Mesendoderm (in vitro differentiated cells): ENCODE measurements at regions not wholly inside any gene's neighbourhood (a gene's known extent, or its start where the extent isn't known, plus 50 kb on each side); places are given as distances from the start of the nearest gene placed in this dataset.

Source experiments
- DNase-seq: peaks from one replicate; pipeline ENCODE4 v3.0.0; 2013
- H2AK5ac ChIP-seq: 2 replicates; pipeline ENCODE4 v1.6.1; 2013; ENCODE audit warnings: low read length, inconsistent platforms
- H2BK120ac ChIP-seq: 2 replicates; pipeline ENCODE4 v1.6.1; 2013; ENCODE audit warnings: low read depth, mild to moderate bottlenecking, low read length, moderate library complexity, mixed read lengths
- H2BK15ac ChIP-seq: replicated peaks from 2 replicates; pipeline ENCODE4 v1.6.1; 2013; ENCODE audit warnings: low read depth, mild to moderate bottlenecking, moderate library complexity
- H2BK5ac ChIP-seq: 2 replicates; pipeline ENCODE4 v1.6.1; 2013; ENCODE audit warnings: low read length, inconsistent platforms
- H3K18ac ChIP-seq: 2 replicates; pipeline ENCODE4 v1.6.1; 2013; ENCODE audit warnings: mild to moderate bottlenecking, low read length, mixed read lengths
- H3K23ac ChIP-seq: one replicate; pipeline ENCODE4 v1.6.1; 2013; ENCODE audit warnings: low read length
- H3K27ac ChIP-seq: 2 replicates; pipeline ENCODE4 v1.5.1; 2013; ENCODE audit warnings: low read depth, mild to moderate bottlenecking, inconsistent platforms, low read length, moderate library complexity
- H3K27me3 ChIP-seq: 2 replicates; pipeline ENCODE4 v1.6.1; 2013; ENCODE audit warnings: low read length, control low read depth, mild to moderate bottlenecking, inconsistent platforms; ENCODE audit not compliant: insufficient read depth, poor library complexity
- H3K36me3 ChIP-seq: 2 replicates; pipeline ENCODE4 v1.6.1; 2013; ENCODE audit warnings: low read length, inconsistent platforms; ENCODE audit not compliant: control insufficient read depth, insufficient read depth
- H3K4ac ChIP-seq: one replicate; pipeline ENCODE4 v1.6.1; 2013; ENCODE audit warnings: low read depth, mild to moderate bottlenecking, low read length, moderate library complexity
- H3K4me1 ChIP-seq: 2 replicates; pipeline ENCODE4 v1.6.1; 2013; ENCODE audit warnings: low read depth, low read length, inconsistent platforms; ENCODE audit not compliant: control insufficient read depth
- H3K4me2 ChIP-seq: 2 replicates; pipeline ENCODE4 v1.6.1; 2013; ENCODE audit warnings: low read length
- H3K4me3 ChIP-seq: 2 replicates; pipeline ENCODE4 v1.5.1; 2013; ENCODE audit warnings: mild to moderate bottlenecking, low read length
- H3K56ac ChIP-seq: one replicate; pipeline ENCODE4 v1.6.1; 2013; ENCODE audit warnings: low read length
- H3K79me1 ChIP-seq: 2 replicates; pipeline ENCODE4 v1.6.1; 2013; ENCODE audit warnings: low read length, inconsistent platforms
- H3K79me2 ChIP-seq: 2 replicates; pipeline ENCODE4 v1.6.1; 2013; ENCODE audit warnings: mild to moderate bottlenecking, low read length; ENCODE audit not compliant: control insufficient read depth, insufficient read depth
- H3K9ac ChIP-seq: 2 replicates; pipeline ENCODE4 v1.6.1; 2013; ENCODE audit warnings: low read length, inconsistent platforms
- H4K5ac ChIP-seq: one replicate; pipeline ENCODE4 v1.6.1; 2013; ENCODE audit warnings: low read length
- H4K8ac ChIP-seq: one replicate; pipeline ENCODE4 v1.6.1; 2013; ENCODE audit warnings: low read depth, mild to moderate bottlenecking, control low read depth, low read length, moderate library complexity
- WGBS: extraction: QIAGEN DNeasy Blood & Tissue Kit; methylation state at CpG from one replicate; pipeline ENCODE4 v1.1.7; 2013; ENCODE audit warnings: low lambda C conversion rate, missing lambda C conversion rate; ENCODE audit not compliant: insufficient coverage; ENCODE audit errors: extremely low coverage; 5-methylcytosine and 5-hydroxymethylcytosine counted together

DNA sequence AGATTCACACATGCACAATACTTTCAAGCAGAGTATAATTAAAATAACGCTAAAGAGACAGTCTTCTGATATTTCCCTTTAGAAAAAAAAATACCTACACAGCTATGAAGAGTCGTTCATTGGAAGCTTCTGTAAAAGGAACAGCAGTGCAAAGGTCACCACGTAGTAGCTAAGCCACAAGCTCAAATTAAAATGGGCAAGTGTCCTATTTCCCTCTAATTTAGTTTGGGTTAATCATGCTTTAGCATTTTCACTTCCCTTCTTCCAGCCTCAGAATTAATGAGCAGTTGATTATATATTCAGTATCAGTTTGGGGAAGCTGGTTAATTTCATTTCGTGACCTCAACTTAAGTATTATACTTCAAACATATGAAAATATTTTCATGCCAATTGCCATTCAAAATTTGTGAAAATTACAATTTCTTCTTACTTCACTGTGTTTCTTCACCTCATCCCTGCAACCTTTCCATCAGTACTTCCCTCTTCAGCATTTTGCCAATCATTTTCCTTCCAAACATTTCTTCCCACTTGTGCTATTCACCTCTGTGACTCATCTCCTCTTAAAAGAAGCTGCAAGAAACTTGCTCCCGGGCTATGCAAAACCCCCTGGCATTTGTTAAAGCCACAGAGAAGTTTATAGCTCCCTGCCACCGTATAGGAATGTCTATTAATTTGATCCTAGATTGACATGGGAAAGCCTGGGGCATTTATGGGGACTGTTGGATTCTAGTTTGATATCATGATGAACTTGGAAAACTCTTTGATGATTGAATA lies 83.0 kb downstream of the DMRTA1 start:
- H3K23ac ChIP-seq: no peak overlapping the region
- no peak overlapping the region for H3K56ac ChIP-seq
- H3K4me2 ChIP-seq: no peak overlapping the region
- H4K5ac ChIP-seq: no peak overlapping the region
- no peak overlapping the region for H4K8ac ChIP-seq
- H3K9ac ChIP-seq: no peak overlapping the region
- no peaks in the 10 kb centered on the region for H3K36me3 ChIP-seq
- no peak overlapping the region for H3K4ac ChIP-seq
- H2BK5ac ChIP-seq: no peak overlapping the region
- H2BK120ac ChIP-seq: no peak overlapping the region
- WGBS: no CpG with 5 or more reads among the region's 6 CpGs
- DNase-seq: peak; percentile 47
- no peaks in the 10 kb centered on the region for H3K4me1 ChIP-seq
- H3K18ac ChIP-seq: no peak overlapping the region
- no peak overlapping the region for H3K27ac ChIP-seq
- H3K27me3 ChIP-seq: no peaks in the 10 kb centered on the region
- H3K79me1 ChIP-seq: no peaks in the 10 kb centered on the region
- no peak overlapping the region for H2AK5ac ChIP-seq
- no peak overlapping the region for H2BK15ac ChIP-seq
- no peaks in the 10 kb centered on the region for H3K79me2 ChIP-seq
- no peak overlapping the region for H3K4me3 ChIP-seq

DNA sequence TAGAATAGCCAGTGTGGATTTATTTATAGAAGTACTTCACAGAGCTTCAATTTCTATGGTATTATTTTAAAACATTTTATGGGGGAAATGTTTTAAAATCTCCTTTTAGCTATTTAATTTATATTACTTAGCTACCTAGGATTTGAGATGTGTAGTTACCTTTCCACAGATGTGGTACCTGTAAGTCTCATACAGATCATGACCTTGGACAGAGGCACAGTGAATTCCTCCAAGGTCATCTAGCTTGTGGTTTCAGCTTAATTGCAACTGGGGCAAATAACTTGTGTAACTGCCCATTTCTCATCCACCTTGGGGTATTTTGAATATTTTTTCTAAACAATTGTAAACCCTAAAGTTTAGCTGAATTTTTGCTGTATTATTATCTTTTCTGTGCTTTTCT lies 89.2 kb downstream of the DMRTA1 start:
- no peak overlapping the region for H4K5ac ChIP-seq
- no peaks in the 10 kb centered on the region for H3K79me2 ChIP-seq
- H3K9ac ChIP-seq: no peak overlapping the region
- H3K56ac ChIP-seq: no peak overlapping the region
- H3K4ac ChIP-seq: no peak overlapping the region
- no peaks in the 10 kb centered on the region for H3K4me1 ChIP-seq
- no peak overlapping the region for H2BK120ac ChIP-seq
- H3K4me3 ChIP-seq: no peak overlapping the region
- no peak overlapping the region for H3K27ac ChIP-seq
- H2AK5ac ChIP-seq: no peak overlapping the region
- H3K23ac ChIP-seq: no peak overlapping the region
- no peaks in the 10 kb centered on the region for H3K27me3 ChIP-seq
- H2BK5ac ChIP-seq: no peak overlapping the region
- H3K4me2 ChIP-seq: no peak overlapping the region
- no peak overlapping the region for H2BK15ac ChIP-seq
- no peak overlapping the region for H4K8ac ChIP-seq
- H3K36me3 ChIP-seq: no peaks in the 10 kb centered on the region
- DNase-seq: no peak
- no peaks in the 10 kb centered on the region for H3K79me1 ChIP-seq
- no peak overlapping the region for H3K18ac ChIP-seq

DNA sequence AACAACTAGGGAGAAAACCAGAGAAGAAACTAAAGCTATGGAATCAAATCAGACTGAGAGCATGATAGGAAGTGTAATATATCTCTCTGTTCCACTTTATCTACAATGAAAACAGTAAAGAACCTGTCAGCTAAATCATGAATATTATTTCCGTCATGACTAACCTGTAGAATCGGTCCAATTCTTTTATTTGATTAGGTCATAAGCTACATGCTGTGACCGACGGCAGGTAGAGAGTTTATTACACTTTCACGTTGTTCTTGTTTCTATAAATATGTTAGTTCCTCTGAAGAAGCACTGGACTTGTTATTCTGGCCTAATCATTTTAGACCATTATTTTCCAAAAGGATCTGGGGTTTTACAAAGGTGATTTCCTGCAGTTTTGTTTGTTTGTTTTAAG lies 91.1 kb downstream of the DMRTA1 start:
- Histone ChIP-seq H2BK15ac (no peak overlapping the region), H3K79me1 (no peaks in the 10 kb centered on the region), H3K56ac (no peak overlapping the region), H4K8ac (no peak overlapping the region), H3K27ac (no peak overlapping the region), H3K4me1 (no peaks in the 10 kb centered on the region), H2BK120ac (no peak overlapping the region), H3K36me3 (no peaks in the 10 kb centered on the region), H3K4ac (no peak overlapping the region), H2AK5ac (no peak overlapping the region), H3K18ac (no peak overlapping the region), H3K4me2 (no peak overlapping the region), H3K4me3 (no peak overlapping the region), H3K27me3 (no peaks in the 10 kb centered on the region), H3K23ac (no peak overlapping the region), H4K5ac (no peak overlapping the region), H3K9ac (no peak overlapping the region), H2BK5ac (no peak overlapping the region), H3K79me2 (no peaks in the 10 kb centered on the region)
- no CpG with 5 or more reads among the region's 5 CpGs for WGBS
- DNase-seq: no peak

DNA sequence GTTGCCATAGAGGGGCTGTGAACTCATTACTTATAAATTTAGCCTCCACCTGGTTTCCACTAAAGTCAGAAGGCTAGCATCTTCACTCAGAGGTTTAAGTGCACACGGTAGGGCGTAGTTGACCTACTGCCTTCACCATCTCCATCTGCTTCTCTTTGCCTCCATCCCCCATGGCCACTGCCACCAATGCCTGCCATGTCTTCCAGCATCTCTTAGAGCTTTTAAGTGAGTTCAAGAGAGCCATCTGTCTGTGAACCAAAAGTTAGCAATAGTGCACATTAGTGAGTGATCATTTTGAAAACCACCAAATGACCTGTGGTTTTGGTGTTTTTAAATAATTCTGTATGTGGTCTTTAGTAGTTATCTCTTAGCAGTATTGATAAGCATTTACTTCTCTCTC lies 102.0 kb downstream of the DMRTA1 start:
- no peaks in the 10 kb centered on the region for H3K27me3 ChIP-seq
- no peak overlapping the region for H4K5ac ChIP-seq
- no peaks in the 10 kb centered on the region for H3K79me1 ChIP-seq
- H2BK5ac ChIP-seq: no peak overlapping the region
- no peak overlapping the region for H3K23ac ChIP-seq
- H3K79me2 ChIP-seq: no peaks in the 10 kb centered on the region
- WGBS: no CpG with 5 or more reads among the region's 2 CpGs
- peak; percentile 4 for DNase-seq
- H3K56ac ChIP-seq: no peak overlapping the region
- H4K8ac ChIP-seq: no peak overlapping the region
- H2BK15ac ChIP-seq: no peak overlapping the region
- no peak overlapping the region for H3K27ac ChIP-seq
- peaks cover 2% of the 10 kb centered on the region for H3K4me1 ChIP-seq
- H3K36me3 ChIP-seq: no peaks in the 10 kb centered on the region
- H2BK120ac ChIP-seq: no peak overlapping the region
- H3K18ac ChIP-seq: no peak overlapping the region
- no peak overlapping the region for H3K4me3 ChIP-seq
- no peak overlapping the region for H3K4ac ChIP-seq
- no peak overlapping the region for H3K4me2 ChIP-seq
- no peak overlapping the region for H2AK5ac ChIP-seq
- no peak overlapping the region for H3K9ac ChIP-seq

DNA sequence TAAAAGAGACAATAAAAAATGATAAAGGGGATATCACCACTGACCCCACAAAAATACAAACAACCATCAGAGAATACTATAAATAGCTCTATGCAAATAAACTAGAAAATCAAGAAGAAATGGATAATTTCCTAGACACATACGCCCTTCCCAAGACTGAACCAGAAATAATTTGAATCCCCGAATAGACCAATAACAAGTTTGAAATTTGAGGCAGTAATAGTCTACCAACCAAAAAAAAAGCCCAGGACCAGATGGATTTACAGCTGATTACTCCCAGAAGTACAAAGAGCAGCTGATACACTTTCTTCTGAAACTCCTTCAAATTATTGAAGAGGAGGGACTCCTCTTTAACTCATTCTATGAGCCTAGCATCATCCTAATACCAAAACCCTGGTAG lies 128.1 kb downstream of the DMRTA1 start:
- Histone ChIP-seq H3K79me2 (no peaks in the 10 kb centered on the region), H2BK120ac (no peak overlapping the region), H3K9ac (no peak overlapping the region), H3K18ac (no peak overlapping the region), H2BK5ac (no peak overlapping the region), H3K79me1 (no peaks in the 10 kb centered on the region), H4K5ac (no peak overlapping the region), H3K4me3 (no peak overlapping the region), H4K8ac (no peak overlapping the region), H2AK5ac (no peak overlapping the region), H2BK15ac (no peak overlapping the region), H3K4me1 (no peaks in the 10 kb centered on the region), H3K23ac (no peak overlapping the region), H3K56ac (no peak overlapping the region), H3K4me2 (no peak overlapping the region), H3K4ac (no peak overlapping the region), H3K27me3 (no peaks in the 10 kb centered on the region), H3K27ac (no peak overlapping the region), H3K36me3 (no peaks in the 10 kb centered on the region)
- DNase-seq: no peak
- no CpG with 5 or more reads among the region's 2 CpGs for WGBS

DNA sequence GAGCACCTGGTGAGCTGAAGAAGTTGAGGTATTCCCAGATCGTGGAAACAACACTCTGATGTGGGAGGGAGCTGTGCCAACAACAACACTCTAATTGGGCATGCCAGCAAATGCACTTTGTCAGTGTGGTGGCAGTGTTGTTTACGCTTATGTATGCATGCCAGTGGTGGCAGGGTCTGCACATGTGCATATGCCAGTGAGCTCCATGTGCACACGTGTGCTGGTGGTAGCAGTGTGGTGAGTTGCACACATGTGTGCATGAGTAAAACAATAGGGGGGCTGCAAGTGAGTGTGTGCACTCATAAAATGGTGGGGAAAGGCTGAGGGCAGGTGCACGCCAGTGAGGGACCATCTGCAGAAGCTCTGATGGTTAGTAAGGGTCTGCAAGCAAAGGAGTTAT lies 134.2 kb downstream of the DMRTA1 start:
- Histone ChIP-seq H3K4me3 (no peak overlapping the region), H3K23ac (no peak overlapping the region), H3K9ac (no peak overlapping the region), H3K27me3 (no peaks in the 10 kb centered on the region), H3K56ac (no peak overlapping the region), H3K4me1 (no peaks in the 10 kb centered on the region), H3K79me2 (no peaks in the 10 kb centered on the region), H3K36me3 (no peaks in the 10 kb centered on the region), H3K79me1 (no peaks in the 10 kb centered on the region), H2AK5ac (no peak overlapping the region), H4K8ac (no peak overlapping the region), H3K27ac (no peak overlapping the region), H3K18ac (no peak overlapping the region), H3K4me2 (no peak overlapping the region), H2BK15ac (no peak overlapping the region), H2BK5ac (no peak overlapping the region), H4K5ac (no peak overlapping the region), H3K4ac (no peak overlapping the region), H2BK120ac (no peak overlapping the region)
- WGBS: no CpG with 5 or more reads among the region's 4 CpGs
- no peak for DNase-seq
